Body of pancreas (tissue), 4 donors: ENCODE measurements at regions not wholly inside any gene's neighbourhood (a gene's known extent, or its start where the extent isn't known, plus 50 kb on each side); places are given as distances from the start of the nearest gene placed in this dataset.

Experiments used
- ATAC-seq: fragments of 150-250 bp; one replicate; pipeline ENCODE4 v1.9.1; 2016
- DNase-seq, 4 donors: peaks; one replicate each; pipeline ENCODE4 v3.0.0-alpha.2; 2019
- H3K27ac ChIP-seq, 4 donors: fragments of 200-600 bp; sonication (generic); 1 replicate in 3 of 4; 2 replicates in 1 of 4; pipeline versions ENCODE4 v1.5.1 to v1.6.1; 2016 to 2019; ENCODE audit warnings: mild to moderate bottlenecking in 1 of 4, mixed read lengths in 1 of 4, moderate library complexity in 1 of 4
- H3K27me3 ChIP-seq, 2 donors: fragments of 200-600 bp; sonication (generic); one replicate each; pipeline ENCODE4 v1.6.0; 2016; ENCODE audit warnings: mild to moderate bottlenecking in 1 of 2
- H3K36me3 ChIP-seq, 2 donors: fragments of 200-600 bp; sonication (generic); replicated peaks in 1 of 2; 2 replicates each; pipeline ENCODE4 v1.5.1; 2016; ENCODE audit warnings: low read depth in 2 of 2; ENCODE audit not compliant: insufficient read depth in 1 of 2
- H3K4me1 ChIP-seq: fragments of 200-600 bp; sonication (generic); one replicate; pipeline ENCODE4 v1.6.0; 2016
- H3K4me3 ChIP-seq, 2 donors: fragments of 200-600 bp; sonication (generic); 1 replicate in 1 of 2; 2 replicates in 1 of 2; pipeline ENCODE4 v1.5.1; 2016 to 2019
- H3K9me3 ChIP-seq, 3 donors: fragments of 200-600 bp; sonication (generic); 1 replicate in 2 of 3; 2 replicates in 1 of 3; pipeline ENCODE4 v1.5.1; 2016
- POLR2A ChIP-seq, 3 donors: fragments of 450-650 bp; IDR thresholded peaks; one replicate each; pipeline ENCODE4 v1.6.1; 2016; ENCODE audit warnings: antibody characterized with exemption in 3 of 3, mild to moderate bottlenecking in 2 of 3
- WGBS, 2 donors: methylation state at CpG; one replicate each; pipeline ENCODE4 v1.1.5; 2017; 5-methylcytosine and 5-hydroxymethylcytosine counted together
- intact Hi-C: fragments of 100-400 bp; cut with DNase I; formaldehyde crosslinking; loops from one replicate; pipeline ENCODE4 v1.15.1; 2023
- TF ChIP-seq, protein P1 (sequence below), 7 experiments: fragments of 450-650 bp in 4 of 7; fragments of 200-600 bp in 3 of 7; sonication (generic) in 3 of 7; IDR thresholded peaks; one replicate each; pipeline ENCODE4 v1.5.1; 2016 to 2019; ENCODE audit warnings: antibody characterized with exemption in 7 of 7

DNA sequence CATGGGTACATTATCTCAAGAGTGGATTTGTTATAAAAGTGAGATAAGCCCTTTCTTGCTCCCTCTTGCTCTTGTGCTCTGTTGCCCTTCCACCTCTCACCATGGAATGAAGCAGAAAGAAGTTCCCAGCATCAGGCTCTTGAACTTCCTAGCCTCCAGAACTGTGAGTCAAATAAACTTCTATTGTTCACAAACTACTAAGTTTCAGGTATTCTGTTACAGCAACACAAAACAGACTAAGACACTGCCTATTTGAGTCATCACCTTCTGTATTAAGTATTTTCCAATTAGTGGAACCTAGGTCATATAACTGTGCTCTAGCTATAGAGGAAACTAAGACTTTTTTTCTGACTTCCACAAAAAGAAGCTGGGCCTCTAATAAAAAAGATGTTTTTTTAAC is 201.2 kb upstream of the FOXG1 start:
- TF ChIP-seq, protein P1, sequence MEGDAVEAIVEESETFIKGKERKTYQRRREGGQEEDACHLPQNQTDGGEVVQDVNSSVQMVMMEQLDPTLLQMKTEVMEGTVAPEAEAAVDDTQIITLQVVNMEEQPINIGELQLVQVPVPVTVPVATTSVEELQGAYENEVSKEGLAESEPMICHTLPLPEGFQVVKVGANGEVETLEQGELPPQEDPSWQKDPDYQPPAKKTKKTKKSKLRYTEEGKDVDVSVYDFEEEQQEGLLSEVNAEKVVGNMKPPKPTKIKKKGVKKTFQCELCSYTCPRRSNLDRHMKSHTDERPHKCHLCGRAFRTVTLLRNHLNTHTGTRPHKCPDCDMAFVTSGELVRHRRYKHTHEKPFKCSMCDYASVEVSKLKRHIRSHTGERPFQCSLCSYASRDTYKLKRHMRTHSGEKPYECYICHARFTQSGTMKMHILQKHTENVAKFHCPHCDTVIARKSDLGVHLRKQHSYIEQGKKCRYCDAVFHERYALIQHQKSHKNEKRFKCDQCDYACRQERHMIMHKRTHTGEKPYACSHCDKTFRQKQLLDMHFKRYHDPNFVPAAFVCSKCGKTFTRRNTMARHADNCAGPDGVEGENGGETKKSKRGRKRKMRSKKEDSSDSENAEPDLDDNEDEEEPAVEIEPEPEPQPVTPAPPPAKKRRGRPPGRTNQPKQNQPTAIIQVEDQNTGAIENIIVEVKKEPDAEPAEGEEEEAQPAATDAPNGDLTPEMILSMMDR (IDR thresholded peaks at IDR 0.05): no peak
- no peak for TF ChIP-seq POLR2A (IDR thresholded peaks at IDR 0.05)
- DNase-seq (no peak), ATAC-seq (no peak)
- H3K36me3 ChIP-seq: no peaks in the 10 kb centered on the region
- no peaks in the 10 kb centered on the region for H3K27me3 ChIP-seq
- H3K4me1 ChIP-seq: no peaks in the 10 kb centered on the region
- H3K9me3 ChIP-seq: no peaks in the 10 kb centered on the region
- H3K4me3 ChIP-seq: no peak overlapping the region
- H3K27ac ChIP-seq: no peak overlapping the region
- intact Hi-C loops: no loop called here

DNA sequence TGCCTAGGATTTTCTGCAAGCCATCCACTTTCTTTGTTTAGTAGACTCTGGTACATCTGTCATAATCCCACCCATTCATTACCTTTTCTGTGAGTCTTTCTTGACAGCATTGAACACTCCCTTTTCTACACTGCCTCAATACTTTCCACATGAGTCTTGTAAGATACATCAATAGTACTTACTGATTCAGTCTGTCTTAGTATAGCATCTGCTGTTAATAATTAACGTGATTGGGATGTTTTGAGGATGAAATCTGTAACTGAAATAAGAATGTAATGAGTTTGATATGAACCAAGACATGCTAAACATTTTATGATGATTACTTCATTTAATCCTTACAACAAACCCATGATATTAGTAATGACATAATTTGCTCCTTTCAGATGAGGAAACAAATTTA is 196.2 kb upstream of the FOXG1 start:
- Histone ChIP-seq H3K9me3 (no peaks in the 10 kb centered on the region), H3K4me1 (no peaks in the 10 kb centered on the region), H3K4me3 (no peak overlapping the region), H3K27me3 (no peaks in the 10 kb centered on the region), H3K27ac (no peak overlapping the region), H3K36me3 (no peaks in the 10 kb centered on the region)
- TF ChIP-seq, protein P1 (IDR thresholded peaks at IDR 0.05): no peak
- TF ChIP-seq POLR2A (IDR thresholded peaks at IDR 0.05): no peak
- intact Hi-C loops: no loop called here
- DNase-seq (no peak), ATAC-seq (no peak)
- 7 to 22% methylated on average over 1 of the region's 1 CpG for WGBS, 2 donors

DNA sequence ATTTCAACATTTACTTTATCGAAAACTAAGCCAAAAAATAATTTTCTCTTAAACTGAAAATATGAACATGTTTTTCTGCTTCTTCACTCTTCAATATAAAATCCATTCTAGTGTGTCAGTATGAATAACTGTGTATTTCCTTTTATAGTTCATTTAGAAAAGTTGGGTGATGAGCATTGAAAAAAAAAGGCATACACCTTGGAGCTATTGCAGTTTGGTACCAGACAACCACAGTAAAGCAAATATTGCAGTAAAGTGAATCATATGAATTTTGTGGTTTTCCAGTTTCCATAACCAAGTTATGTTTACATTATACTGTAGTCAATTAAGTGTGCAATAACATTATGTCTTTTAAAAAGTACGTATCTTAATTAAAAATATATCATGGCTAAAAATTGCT is 195.0 kb upstream of the FOXG1 start:
- no peaks in the 10 kb centered on the region for H3K4me1 ChIP-seq
- WGBS, 2 donors: 55 to 61% methylated on average over 2 of the region's 2 CpGs
- H3K9me3 ChIP-seq: no peaks in the 10 kb centered on the region
- no peak for ATAC-seq
- no peak overlapping the region for H3K27ac ChIP-seq
- H3K27me3 ChIP-seq: no peaks in the 10 kb centered on the region
- no peak for DNase-seq
- H3K4me3 ChIP-seq: no peak overlapping the region
- no peak for TF ChIP-seq POLR2A (IDR thresholded peaks at IDR 0.05)
- TF ChIP-seq, protein P1 (IDR thresholded peaks at IDR 0.05): no peak
- intact Hi-C loops: no loop called here
- no peaks in the 10 kb centered on the region for H3K36me3 ChIP-seq

DNA sequence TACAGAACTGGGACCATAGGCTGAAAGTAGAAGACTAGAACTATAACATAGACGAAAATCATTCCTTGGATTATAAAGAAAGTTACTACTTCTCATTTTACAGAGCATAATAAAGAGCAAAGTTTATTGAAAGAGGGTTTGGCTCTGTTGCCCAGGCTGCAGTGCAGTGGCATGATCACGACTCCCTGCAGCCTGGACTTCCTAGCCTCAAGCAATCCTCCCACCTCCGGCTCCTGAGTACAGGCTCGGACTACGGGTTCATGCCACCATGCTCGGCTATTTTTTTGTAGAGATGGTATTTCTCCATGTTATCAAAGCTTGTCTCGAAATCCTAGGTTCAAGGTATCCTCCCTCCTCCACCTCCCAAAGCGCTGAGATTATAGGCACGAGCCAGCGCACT is 190.1 kb upstream of the FOXG1 start:
- intact Hi-C loops: no loop called here
- Histone ChIP-seq H3K27ac (no peak overlapping the region), H3K4me1 (no peaks in the 10 kb centered on the region), H3K27me3 (no peaks in the 10 kb centered on the region), H3K9me3 (no peaks in the 10 kb centered on the region), H3K4me3 (no peak overlapping the region), H3K36me3 (no peaks in the 10 kb centered on the region)
- 64 to 65% methylated on average over 10 of the region's 10 CpGs for WGBS, 2 donors
- no peak for DNase-seq
- ATAC-seq: no peak
- TF ChIP-seq, protein P1 (IDR thresholded peaks at IDR 0.05): no peak
- no peak for TF ChIP-seq POLR2A (IDR thresholded peaks at IDR 0.05)

DNA sequence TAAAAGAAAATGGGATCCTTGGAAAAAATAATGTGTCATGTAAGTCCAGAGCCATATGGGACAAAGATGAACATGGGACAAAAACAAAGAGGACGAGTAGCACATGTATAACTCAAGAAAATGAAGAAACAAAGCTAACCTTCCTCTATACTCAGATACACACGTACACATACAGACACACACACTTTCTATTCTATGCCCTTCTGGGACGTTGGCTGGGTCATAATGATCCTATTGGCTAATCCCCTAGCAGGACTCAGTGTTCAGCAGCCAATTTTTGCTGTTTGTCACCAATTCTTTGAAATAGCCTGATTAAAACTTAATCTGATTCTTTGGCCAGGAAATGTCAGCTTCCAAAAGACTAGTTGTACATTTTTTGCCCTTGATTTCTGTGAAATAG is 189.4 kb upstream of the FOXG1 start:
- no peaks in the 10 kb centered on the region for H3K4me1 ChIP-seq
- DNase-seq: no peak
- intact Hi-C loops: no loop called here

More for the DNA sequence above, 189.4 kb upstream of the FOXG1 start:
- no peak overlapping the region for H3K4me3 ChIP-seq
- H3K36me3 ChIP-seq: no peaks in the 10 kb centered on the region
- ATAC-seq: no peak
- no peaks in the 10 kb centered on the region for H3K27me3 ChIP-seq
- no peak overlapping the region for H3K27ac ChIP-seq
- no peaks in the 10 kb centered on the region for H3K9me3 ChIP-seq
- WGBS, 2 donors: 21 to 32% methylated on average over 3 of the region's 3 CpGs
- TF ChIP-seq, protein P1 (IDR thresholded peaks at IDR 0.05): no peak
- no peak for TF ChIP-seq POLR2A (IDR thresholded peaks at IDR 0.05)
